Mammary epithelial cell (primary cell): ENCODE measurements at regions not wholly inside any gene's neighbourhood (a gene's known extent, or its start where the extent isn't known, plus 50 kb on each side); places are given as distances from the start of the nearest gene placed in this dataset.

Source experiments
- EZH2 ChIP-seq: IDR thresholded peaks from 2 replicates; pipeline ENCODE4 v1.6.1; 2012; ENCODE audit warnings: low read length, inconsistent platforms, borderline replicate concordance
- TF ChIP-seq, protein P1 (sequence below), 2 donors: IDR thresholded peaks in 1 of 2; conservative IDR thresholded peaks in 1 of 2; 2 replicates each; pipeline ENCODE4 v1.5.1; 2011 to 2012; ENCODE audit warnings: inconsistent platforms in 2 of 2, low read length in 2 of 2, mild to moderate bottlenecking in 2 of 2, control low read depth in 1 of 2, low read depth in 1 of 2; ENCODE audit not compliant: insufficient read depth in 1 of 2; ENCODE audit errors: extremely low read depth in 1 of 2

DNA sequence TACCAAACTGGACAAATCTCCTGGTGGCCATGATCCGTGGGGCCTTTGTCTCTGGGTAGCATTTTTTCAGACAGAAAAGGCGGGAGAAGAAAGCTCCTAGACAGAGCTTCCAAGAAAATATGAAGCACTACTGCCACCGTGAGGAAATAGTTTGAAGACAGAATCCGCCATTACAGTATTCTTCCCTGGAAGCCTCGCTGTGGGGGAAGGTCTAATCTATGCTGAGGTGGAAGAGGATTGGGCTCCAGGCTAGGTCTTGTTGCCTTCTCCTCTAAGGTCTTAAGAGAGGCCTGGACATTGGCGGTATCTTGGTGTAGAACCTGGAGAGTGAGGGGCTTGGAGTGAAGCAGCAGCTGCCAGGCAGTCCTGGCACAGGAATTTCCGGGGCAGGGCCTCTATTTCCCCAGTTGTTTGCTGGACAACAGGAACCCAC lies 218.9 kb downstream of the OR13H1 start:
- TF ChIP-seq, protein P1, sequence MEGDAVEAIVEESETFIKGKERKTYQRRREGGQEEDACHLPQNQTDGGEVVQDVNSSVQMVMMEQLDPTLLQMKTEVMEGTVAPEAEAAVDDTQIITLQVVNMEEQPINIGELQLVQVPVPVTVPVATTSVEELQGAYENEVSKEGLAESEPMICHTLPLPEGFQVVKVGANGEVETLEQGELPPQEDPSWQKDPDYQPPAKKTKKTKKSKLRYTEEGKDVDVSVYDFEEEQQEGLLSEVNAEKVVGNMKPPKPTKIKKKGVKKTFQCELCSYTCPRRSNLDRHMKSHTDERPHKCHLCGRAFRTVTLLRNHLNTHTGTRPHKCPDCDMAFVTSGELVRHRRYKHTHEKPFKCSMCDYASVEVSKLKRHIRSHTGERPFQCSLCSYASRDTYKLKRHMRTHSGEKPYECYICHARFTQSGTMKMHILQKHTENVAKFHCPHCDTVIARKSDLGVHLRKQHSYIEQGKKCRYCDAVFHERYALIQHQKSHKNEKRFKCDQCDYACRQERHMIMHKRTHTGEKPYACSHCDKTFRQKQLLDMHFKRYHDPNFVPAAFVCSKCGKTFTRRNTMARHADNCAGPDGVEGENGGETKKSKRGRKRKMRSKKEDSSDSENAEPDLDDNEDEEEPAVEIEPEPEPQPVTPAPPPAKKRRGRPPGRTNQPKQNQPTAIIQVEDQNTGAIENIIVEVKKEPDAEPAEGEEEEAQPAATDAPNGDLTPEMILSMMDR (conservative IDR thresholded peaks at IDR 0.05 in 1 of 2, IDR thresholded peaks at IDR 0.05 in 1 of 2; ENCODE audit: extremely low read depth in 1 of 2, insufficient read depth in 1 of 2, low read depth in 1 of 2, low read length in 2 of 2), result peak; percentile 30 to 53
- no peak for TF ChIP-seq EZH2
